Gastrocnemius medialis (tissue), 4 donors: ENCODE measurements at regions not wholly inside any gene's neighbourhood (a gene's known extent, or its start where the extent isn't known, plus 50 kb on each side); places are given as distances from the start of the nearest gene placed in this dataset.

Source experiments
- ATAC-seq, 2 donors: fragments of 150-250 bp; one replicate each; pipeline ENCODE4 v1.9.1; 2016
- DNase-seq, 2 donors: peaks; one replicate each; pipeline ENCODE4 v3.0.0-alpha.2; 2019
- H3K27ac ChIP-seq, 4 donors: fragments of 200-600 bp; sonication (generic); 1 replicate in 1 of 4; 2 replicates in 3 of 4; pipeline ENCODE4 v1.5.1; 2016 to 2018; ENCODE audit warnings: mild to moderate bottlenecking in 2 of 4, moderate library complexity in 1 of 4
- H3K27me3 ChIP-seq, 3 donors: fragments of 200-600 bp; sonication (generic) in 2 of 3; 1 replicate in 1 of 3; 2 replicates in 2 of 3; pipeline versions ENCODE4 v1.5.1 to v1.6.0; 2016 to 2019; ENCODE audit warnings: mild to moderate bottlenecking in 1 of 3, moderate library complexity in 1 of 3
- H3K36me3 ChIP-seq, 2 donors: fragments of 200-600 bp; sonication (generic) in 1 of 2; one replicate each; pipeline ENCODE4 v1.5.1; 2017 to 2018
- H3K4me1 ChIP-seq, 2 donors: fragments of 200-600 bp; sonication (generic) in 1 of 2; one replicate each; pipeline ENCODE4 v1.5.1; 2016 to 2017; ENCODE audit warnings: mild to moderate bottlenecking in 2 of 2
- H3K4me3 ChIP-seq, 4 donors: fragments of 200-600 bp; sonication (generic) in 3 of 4; 1 replicate in 1 of 4; 2 replicates in 3 of 4; pipeline ENCODE4 v1.5.1; 2016 to 2019; ENCODE audit warnings: mild to moderate bottlenecking in 2 of 4
- H3K9me3 ChIP-seq, 3 donors: fragments of 200-600 bp; sonication (generic) in 2 of 3; 1 replicate in 1 of 3; 2 replicates in 2 of 3; pipeline ENCODE4 v1.5.1; 2016 to 2019
- CTCF ChIP-seq, 5 experiments: fragments of 450-650 bp in 3 of 5; fragments of 200-600 bp in 2 of 5; sonication (generic) in 2 of 5; IDR thresholded peaks in 4 of 5; conservative IDR thresholded peaks in 1 of 5; 1 replicate in 4 of 5; 2 replicates in 1 of 5; pipeline ENCODE4 v1.5.1; 2016 to 2019; ENCODE audit warnings: antibody characterized with exemption in 5 of 5, mild to moderate bottlenecking in 3 of 5, moderate library complexity in 3 of 5
- POLR2A ChIP-seq, 2 donors: fragments of 450-650 bp; IDR thresholded peaks; one replicate each; pipeline ENCODE4 v1.6.1; 2017; ENCODE audit warnings: antibody characterized with exemption in 2 of 2, mild to moderate bottlenecking in 2 of 2, moderate library complexity in 2 of 2
- in situ Hi-C, 4 donors: fragments of 200-750 bp; cut with MboI; loops; one replicate each; pipeline versions ENCODE4 v1.15.0 to v1.8.0; 2017; ENCODE audit warnings: low sequenced_read_pairs in 4 of 4
- intact Hi-C: fragments of 100-400 bp; cut with DNase I; formaldehyde crosslinking; loops from one replicate; pipeline ENCODE4 v1.15.1; 2023; ENCODE audit warnings: low total_unique reads

GRCh38 chr10:8297959-8298358 is 243.5 kb downstream of the GATA3 start:
- no peak for DNase-seq
- no peak for ATAC-seq
- H3K27me3 ChIP-seq: no peaks in the 10 kb centered on the region

GRCh38 chr10:8298896-8299570 is 244.5 kb downstream of the GATA3 start:
- DNase-seq: no peak
- in situ Hi-C loops: no loop called here
- Histone ChIP-seq H3K36me3 (no peaks in the 10 kb centered on the region), H3K4me3 (no peak overlapping the region), H3K27ac (no peak overlapping the region), H3K4me1 (no peaks in the 10 kb centered on the region), H3K9me3 (no peaks in the 10 kb centered on the region), H3K27me3 (no peaks in the 10 kb centered on the region)
- ATAC-seq: no peak
- TF ChIP-seq CTCF (IDR thresholded peaks at IDR 0.05 in 4 of 5, conservative IDR thresholded peaks at IDR 0.05 in 1 of 5): no peak
- TF ChIP-seq POLR2A (IDR thresholded peaks at IDR 0.05): no peak
- intact Hi-C loops: no loop called here

More at GRCh38 chr10:8297959-8298358, 243.5 kb downstream of the GATA3 start:
- TF ChIP-seq POLR2A (IDR thresholded peaks at IDR 0.05) (no peak), CTCF (IDR thresholded peaks at IDR 0.05 in 4 of 5, conservative IDR thresholded peaks at IDR 0.05 in 1 of 5) (no peak)
- no peak overlapping the region for H3K27ac ChIP-seq
- no peak overlapping the region for H3K4me3 ChIP-seq
- no peaks in the 10 kb centered on the region for H3K4me1 ChIP-seq
- intact Hi-C loops: no loop called here
- no peaks in the 10 kb centered on the region for H3K9me3 ChIP-seq
- no peaks in the 10 kb centered on the region for H3K36me3 ChIP-seq
- in situ Hi-C loops: no loop called here

- intact Hi-C loops (no loop called here), in situ Hi-C loops (no loop called here)
- no peaks in the 10 kb centered on the region for H3K36me3 ChIP-seq
- TF ChIP-seq CTCF (IDR thresholded peaks at IDR 0.05 in 4 of 5, conservative IDR thresholded peaks at IDR 0.05 in 1 of 5) (no peak), POLR2A (IDR thresholded peaks at IDR 0.05) (no peak)
- no peak for ATAC-seq
- H3K27ac ChIP-seq: no peak overlapping the region
- H3K27me3 ChIP-seq: no peaks in the 10 kb centered on the region
- H3K4me1 ChIP-seq: no peaks in the 10 kb centered on the region
- DNase-seq: no peak
- no peaks in the 10 kb centered on the region for H3K9me3 ChIP-seq
- H3K4me3 ChIP-seq: no peak overlapping the region
Measured at GRCh38 chr10:8300925-8301324, 246.4 kb downstream of the GATA3 start.

GRCh38 chr10:8301333-8301732 is 246.8 kb downstream of the GATA3 start:
- intact Hi-C loops (no loop called here), in situ Hi-C loops (no loop called here)
- H3K36me3 ChIP-seq: no peaks in the 10 kb centered on the region
- H3K27ac ChIP-seq: no peak overlapping the region
- H3K4me3 ChIP-seq: no peak overlapping the region
- DNase-seq: no peak
- H3K27me3 ChIP-seq: no peaks in the 10 kb centered on the region
- no peaks in the 10 kb centered on the region for H3K9me3 ChIP-seq
- TF ChIP-seq CTCF (IDR thresholded peaks at IDR 0.05 in 4 of 5, conservative IDR thresholded peaks at IDR 0.05 in 1 of 5) (no peak), POLR2A (IDR thresholded peaks at IDR 0.05) (no peak)
- no peaks in the 10 kb centered on the region for H3K4me1 ChIP-seq
- no peak for ATAC-seq

- DNase-seq (no peak), ATAC-seq (no peak)
- no peaks in the 10 kb centered on the region for H3K4me1 ChIP-seq
- no peaks in the 10 kb centered on the region for H3K27me3 ChIP-seq
- no peak overlapping the region for H3K4me3 ChIP-seq
- H3K36me3 ChIP-seq: no peaks in the 10 kb centered on the region
- no peaks in the 10 kb centered on the region for H3K9me3 ChIP-seq
- intact Hi-C loops (no loop called here), in situ Hi-C loops (no loop called here)
- TF ChIP-seq POLR2A (IDR thresholded peaks at IDR 0.05) (no peak), CTCF (IDR thresholded peaks at IDR 0.05 in 4 of 5, conservative IDR thresholded peaks at IDR 0.05 in 1 of 5) (no peak)
- no peak overlapping the region for H3K27ac ChIP-seq
Measured at GRCh38 chr10:8301831-8302230, 247.3 kb downstream of the GATA3 start.
